IMR-90 (cell line): ENCODE measurements at regions not wholly inside any gene's neighbourhood (a gene's known extent, or its start where the extent isn't known, plus 50 kb on each side); places are given as distances from the start of the nearest gene placed in this dataset.

Experiments
- ATAC-seq: fragments of 200-7000 bp; cut with Tn5 transposase; 2 replicates; pipeline ENCODE4 v1.9.1; 2020; ENCODE audit warnings: low read depth, mild to moderate bottlenecking, moderate library complexity
- BruUV-seq: library from RNA; stranded (reverse); fragments of 400-500 nt; replicated peaks from 2 replicates; lab custom pipeline; 2021; lab: Mats Ljungman, UMichigan
- CTCF ChIA-PET: fragments of 300-600 bp; formaldehyde crosslinking; extraction: SDS; loops from one replicate; lab custom pipeline; 2021; ENCODE audit warnings: antibody characterized with exemption; lab: Yijun Ruan, JAX
- POLR2A ChIA-PET: fragments of 300-600 bp; sonication (Branson Sonifier 250); formaldehyde crosslinking; loops from one replicate; lab custom pipeline; 2022; ENCODE audit warnings: antibody characterized with exemption; ENCODE audit not compliant: unreplicated experiment; lab: Charles Lee
- DNase-seq: peaks from one replicate; pipeline ENCODE4 v3.0.0; 2013
- H2AFZ ChIP-seq: replicated peaks from 2 replicates; pipeline ENCODE3; 2013; ENCODE audit warnings: low read length, mild to moderate bottlenecking; ENCODE audit not compliant: poor library complexity
- H2AK5ac ChIP-seq: 2 replicates; pipeline ENCODE4 v1.6.1; 2013; ENCODE audit warnings: low read depth, low read length, inconsistent platforms
- H2AK9ac ChIP-seq: replicated peaks from 2 replicates; pipeline ENCODE3; 2013; ENCODE audit warnings: mild to moderate bottlenecking, low read depth, low read length, moderate library complexity; ENCODE audit not compliant: poor library complexity
- H2BK120ac ChIP-seq: 2 replicates; pipeline ENCODE4 v1.6.1; 2013; ENCODE audit warnings: low read depth, low read length, inconsistent platforms
- H2BK15ac ChIP-seq: 3 replicates; pipeline ENCODE4 v1.6.1; 2013; ENCODE audit warnings: low read depth, low read length, inconsistent platforms
- H2BK20ac ChIP-seq: 2 replicates; pipeline ENCODE4 v1.6.1; 2013; ENCODE audit warnings: low read depth, mild to moderate bottlenecking, inconsistent platforms, low read length, moderate library complexity
- H2BK5ac ChIP-seq: 2 replicates; pipeline ENCODE4 v1.6.1; 2013; ENCODE audit warnings: mild to moderate bottlenecking, low read depth, low read length, inconsistent platforms; ENCODE audit not compliant: poor library complexity, severe bottlenecking
- H3K14ac ChIP-seq: replicated peaks from 2 replicates; pipeline ENCODE4 v1.6.1; 2013; ENCODE audit warnings: low read depth, low read length, inconsistent platforms
- H3K18ac ChIP-seq: 2 replicates; pipeline ENCODE4 v1.6.1; 2013; ENCODE audit warnings: low read depth, low read length, control low read depth
- H3K23ac ChIP-seq: 2 replicates; pipeline ENCODE4 v1.6.1; 2013; ENCODE audit warnings: low read depth, low read length, inconsistent platforms
- H3K27ac ChIP-seq: 2 replicates; pipeline ENCODE4 v1.5.1; 2013; ENCODE audit warnings: mild to moderate bottlenecking, control low read depth, low read length; ENCODE audit not compliant: insufficient read depth
- H3K27me3 ChIP-seq: 2 replicates; pipeline ENCODE4 v1.6.1; 2013; ENCODE audit warnings: low read length; ENCODE audit not compliant: control insufficient read depth, insufficient read depth
- H3K36me3 ChIP-seq: 2 replicates; pipeline ENCODE4 v1.6.1; 2013; ENCODE audit warnings: low read length, mixed read lengths; ENCODE audit not compliant: control insufficient read depth, insufficient read depth
- H3K4ac ChIP-seq: 2 replicates; pipeline ENCODE4 v1.6.1; 2013; ENCODE audit warnings: low read depth, low read length, inconsistent platforms
- H3K4me1 ChIP-seq: 2 replicates; pipeline ENCODE4 v1.6.1; 2013; ENCODE audit warnings: low read length, mixed read lengths; ENCODE audit not compliant: control insufficient read depth, insufficient read depth
- H3K4me2 ChIP-seq: 2 replicates; pipeline ENCODE4 v1.6.1; 2013; ENCODE audit warnings: low read depth, mild to moderate bottlenecking, control low read depth, low read length, moderate library complexity
- H3K4me3 ChIP-seq: 2 replicates; pipeline ENCODE4 v1.5.1; 2013; ENCODE audit warnings: low read depth, mild to moderate bottlenecking, control low read depth, low read length, moderate library complexity; ENCODE audit not compliant: insufficient read depth
- H3K56ac ChIP-seq: 2 replicates; pipeline ENCODE4 v1.6.1; 2013; ENCODE audit warnings: low read length, inconsistent platforms; ENCODE audit not compliant: insufficient read depth; ENCODE audit errors: extremely low read depth
- H3K79me1 ChIP-seq, 2 experiments: 2 replicates each; pipeline ENCODE4 v1.6.1; 2013; ENCODE audit warnings: low read length in 2 of 2, inconsistent platforms in 1 of 2, low read depth in 1 of 2
- H3K9ac ChIP-seq: 2 replicates; pipeline ENCODE4 v1.6.1; 2013; ENCODE audit warnings: low read depth, low read length, control low read depth
- H3K9me1 ChIP-seq: 2 replicates; pipeline ENCODE4 v1.6.1; 2013; ENCODE audit warnings: low read length, inconsistent platforms; ENCODE audit not compliant: insufficient read depth
- H3K9me3 ChIP-seq: 2 replicates; pipeline ENCODE4 v1.6.1; 2013; ENCODE audit warnings: low read length; ENCODE audit not compliant: control insufficient read depth, insufficient read depth
- H4K20me1 ChIP-seq: 2 replicates; pipeline ENCODE4 v1.6.1; 2013; ENCODE audit warnings: low read length, inconsistent platforms; ENCODE audit not compliant: insufficient read depth
- H4K5ac ChIP-seq: 2 replicates; pipeline ENCODE4 v1.6.1; 2013; ENCODE audit warnings: mild to moderate bottlenecking, low read depth, low read length, control low read depth
- H4K8ac ChIP-seq, 2 experiments: 2 replicates each; pipeline ENCODE4 v1.6.1; 2013; ENCODE audit warnings: low read depth in 2 of 2, low read length in 2 of 2, control low read depth in 1 of 2, inconsistent platforms in 1 of 2
- H4K91ac ChIP-seq: 2 replicates; pipeline ENCODE4 v1.6.1; 2013; ENCODE audit warnings: low read depth, low read length, inconsistent platforms; ENCODE audit not compliant: insufficient read depth
- BHLHE40 ChIP-seq: fragments of 150-350 bp; IDR thresholded peaks from 2 replicates; pipeline ENCODE4 v1.6.1; 2016; ENCODE audit warnings: mild to moderate bottlenecking, low read depth, low read length
- CEBPB ChIP-seq: IDR thresholded peaks from 2 replicates; pipeline ENCODE4 v1.6.1; 2012; ENCODE audit warnings: low read depth, low read length, improper control_type of control experiment
- CTCF ChIP-seq: conservative IDR thresholded peaks from 2 replicates; pipeline ENCODE4 v1.5.1; 2012; ENCODE audit warnings: mild to moderate bottlenecking, low read depth, low read length, improper control_type of control experiment
- ELK1 ChIP-seq: fragments of 150-350 bp; IDR thresholded peaks from 2 replicates; pipeline ENCODE4 v1.6.1; 2016; ENCODE audit warnings: low read depth, mild to moderate bottlenecking, low read length, moderate library complexity, borderline replicate concordance
- FOS ChIP-seq: fragments of 150-350 bp; IDR thresholded peaks from 2 replicates; pipeline ENCODE4 v1.6.1; 2016; ENCODE audit warnings: low read depth, low read length
- MAZ ChIP-seq: IDR thresholded peaks from 2 replicates; pipeline ENCODE4 v1.6.1; 2012; ENCODE audit warnings: low read depth, mild to moderate bottlenecking, low read length, improper control_type of control experiment, moderate library complexity, borderline replicate concordance
- MXI1 ChIP-seq: IDR thresholded peaks from 2 replicates; pipeline ENCODE4 v1.6.1; 2012; ENCODE audit warnings: low read depth, mild to moderate bottlenecking, low read length, moderate library complexity, borderline replicate concordance
- RAD21 ChIP-seq: IDR thresholded peaks from 2 replicates; pipeline ENCODE4 v1.6.1; 2012; ENCODE audit warnings: low read length, improper control_type of control experiment
- dilution Hi-C: fragments of 300-500 bp; cut with HindIII; formaldehyde crosslinking; loops from one replicate; pipeline ENCODE4 v1.14.3; 2018; ENCODE audit warnings: low sequenced_read_pairs; ENCODE audit not compliant: unreplicated experiment
- in situ Hi-C: fragments of 300-500 bp; cut with MboI; formaldehyde crosslinking; loops from 3 replicates; pipeline ENCODE4 v1.14.3; 2019; ENCODE audit warnings: low sequenced_read_pairs, inconsistent platforms, mixed read lengths
- intact Hi-C: fragments of 100-400 bp; cut with micrococcal nuclease; formaldehyde crosslinking; loops from 2 replicates; pipeline ENCODE4 v1.10.0; 2022

DNA sequence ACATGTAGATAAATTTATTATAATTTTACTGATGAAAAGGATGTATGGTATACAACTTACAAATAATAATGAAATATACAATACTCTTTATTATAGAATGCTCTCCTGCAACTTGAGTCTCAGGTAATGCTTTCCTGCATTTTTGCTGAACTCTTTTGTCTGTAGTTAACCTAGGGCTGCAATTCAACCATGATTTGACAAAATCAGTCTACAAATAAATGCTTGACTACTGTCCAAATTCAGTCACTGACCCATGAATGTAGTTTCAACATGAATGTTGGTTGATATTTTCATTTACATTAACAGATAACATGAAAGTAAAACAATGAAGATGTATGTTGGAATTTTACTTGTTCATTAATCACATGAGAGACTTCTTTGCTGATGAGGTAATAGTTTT is 320.9 kb downstream of the ZSWIM6 start:
- no peak overlapping the region for H3K23ac ChIP-seq
- H2AK9ac ChIP-seq, result no peak overlapping the region
- H2BK15ac ChIP-seq, result no peak overlapping the region
- TF ChIP-seq MXI1 (no peak), CTCF (no peak), CEBPB (no peak), BHLHE40 (no peak), ELK1 (no peak), RAD21 (no peak), FOS (no peak), MAZ (no peak)
- H4K8ac ChIP-seq, result no peak overlapping the region
- no peak overlapping the region for H4K5ac ChIP-seq
- H3K4me3 ChIP-seq, result no peak overlapping the region
- no peak overlapping the region for H4K91ac ChIP-seq
- no peak for DNase-seq
- no peaks in the 10 kb centered on the region for H3K36me3 ChIP-seq
- H3K4ac ChIP-seq, result no peak overlapping the region
- no peak overlapping the region for H3K14ac ChIP-seq
- dilution Hi-C loops (no loop called here), in situ Hi-C loops (loop anchor here (25.0 kb wide), 1 partner anchor 691 kb away; no protein-coding TSS in a partner anchor), intact Hi-C loops (no loop called here)
- H3K9ac ChIP-seq, result no peak overlapping the region
- H3K4me1 ChIP-seq, result no peaks in the 10 kb centered on the region
- ChIA-PET CTCF (no interaction called here), POLR2A (no interaction called here)
- H3K18ac ChIP-seq, result no peak overlapping the region
- no peak overlapping the region for H2BK5ac ChIP-seq
- no peak overlapping the region for H2BK120ac ChIP-seq
- H3K9me3 ChIP-seq, result no peaks in the 10 kb centered on the region
- H3K9me1 ChIP-seq, result no peaks in the 10 kb centered on the region
- H3K79me1 ChIP-seq, result no peaks in the 10 kb centered on the region
- no peak overlapping the region for H2BK20ac ChIP-seq
- no peak overlapping the region for H2AFZ ChIP-seq
- no peak overlapping the region for H3K4me2 ChIP-seq
- H2AK5ac ChIP-seq, result no peak overlapping the region
- no peak overlapping the region for H3K56ac ChIP-seq
- ATAC-seq, result no peak
- no TSS peak for BruUV-seq
- H3K27me3 ChIP-seq, result peaks cover 21% of the 10 kb centered on the region
- H4K20me1 ChIP-seq, result no peaks in the 10 kb centered on the region
- no peak overlapping the region for H3K27ac ChIP-seq
